Right lobe of liver (tissue), 4 donors: ENCODE measurements at regions not wholly inside any gene's neighbourhood (a gene's known extent, or its start where the extent isn't known, plus 50 kb on each side); places are given as distances from the start of the nearest gene placed in this dataset.

Experiments
- CTCF ChIP-seq, 4 donors: fragments of 200-600 bp in 3 of 4; fragments of 450-650 bp in 1 of 4; IDR thresholded peaks; one replicate each; pipeline versions ENCODE4 v1.5.1 to v1.8.0; 2016 to 2022; ENCODE audit warnings: antibody characterized with exemption in 4 of 4, mild to moderate bottlenecking in 2 of 4
- POLR2A ChIP-seq: fragments of 450-650 bp; IDR thresholded peaks from one replicate; pipeline ENCODE4 v1.6.1; 2017; ENCODE audit warnings: antibody characterized with exemption, mild to moderate bottlenecking
- donor health status: DM: no; HTN: no; CAD: no.
- donor health status: DM: no; HTN: no; CAD: no.
- donor health status: DM: no; HTN: yes; CAD: no.

DNA sequence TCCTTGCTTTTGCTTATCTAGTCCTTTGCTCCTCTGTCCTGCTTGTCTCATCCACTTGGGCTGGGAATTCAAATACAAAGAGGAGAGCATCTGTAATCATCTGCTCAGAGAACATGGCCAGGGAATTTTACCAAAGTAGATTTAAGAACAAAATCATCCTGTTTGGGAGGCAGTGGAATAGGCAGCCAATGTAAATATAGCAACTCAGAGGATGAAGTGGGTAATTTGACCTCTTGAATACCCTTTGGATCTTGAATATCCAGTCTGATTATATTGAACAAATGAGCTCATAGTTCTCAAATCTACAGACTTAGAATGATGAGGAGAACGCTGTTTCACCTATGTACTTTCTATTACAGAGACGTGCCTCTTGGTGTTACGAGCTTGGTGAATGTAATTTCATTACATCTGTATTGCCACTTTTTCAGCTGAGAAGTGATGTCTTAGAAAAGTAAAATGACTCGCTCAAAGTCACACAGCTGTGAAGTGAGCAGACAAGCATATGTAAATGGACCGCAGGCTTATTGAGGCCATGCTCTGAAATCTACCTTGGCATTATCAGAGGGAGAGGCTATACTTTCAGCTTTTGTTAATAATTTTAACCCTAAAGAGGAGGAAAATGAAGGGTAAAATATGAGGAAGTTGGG is 266.3 kb downstream of the MTX2 start:
- TF ChIP-seq CTCF (IDR thresholded peaks at IDR 0.05), result no peak
- no peak for TF ChIP-seq POLR2A
